HEK293T (cell line): ENCODE measurements at regions not wholly inside any gene's neighbourhood (a gene's known extent, or its start where the extent isn't known, plus 50 kb on each side); places are given as distances from the start of the nearest gene placed in this dataset.

Experiments used
- BHLHE40 ChIP-seq: fragments of 450-650 bp; IDR thresholded peaks from 2 replicates; pipeline ENCODE4 v1.6.1; 2016; ENCODE audit warnings: mild to moderate bottlenecking, moderate library complexity, borderline replicate concordance
- CTBP1 ChIP-seq: fragments of 450-650 bp; IDR thresholded peaks from 2 replicates; pipeline ENCODE4 v1.6.1; 2016; ENCODE audit warnings: borderline replicate concordance
- FOXA1 ChIP-seq: fragments of 450-650 bp; IDR thresholded peaks from 2 replicates; pipeline ENCODE4 v1.6.1; 2016; ENCODE audit warnings: mild to moderate bottlenecking
- FOXK2 ChIP-seq: fragments of 450-650 bp; IDR thresholded peaks from 2 replicates; pipeline ENCODE4 v1.6.1; 2016; ENCODE audit warnings: mild to moderate bottlenecking
- FOXM1 ChIP-seq: fragments of 450-650 bp; IDR thresholded peaks from 2 replicates; pipeline ENCODE4 v1.6.1; 2017; ENCODE audit warnings: mild to moderate bottlenecking, borderline replicate concordance
- HDGF ChIP-seq: fragments of 450-650 bp; IDR thresholded peaks from 2 replicates; pipeline ENCODE4 v1.6.1; 2017; ENCODE audit warnings: antibody characterized with exemption, borderline replicate concordance
- LEF1 ChIP-seq: fragments of 450-650 bp; IDR thresholded peaks from 2 replicates; pipeline ENCODE4 v1.6.1; 2017; ENCODE audit warnings: mild to moderate bottlenecking, borderline replicate concordance
- NFRKB ChIP-seq: fragments of 450-650 bp; IDR thresholded peaks from 2 replicates; pipeline ENCODE4 v1.6.1; 2016; ENCODE audit warnings: mild to moderate bottlenecking, moderate library complexity
- PKNOX1 ChIP-seq: fragments of 450-650 bp; IDR thresholded peaks from 2 replicates; pipeline ENCODE4 v1.6.1; 2016
- SP1 ChIP-seq: fragments of 450-650 bp; IDR thresholded peaks from 2 replicates; pipeline ENCODE4 v1.6.1; 2017
- SUZ12 ChIP-seq: fragments of 450-650 bp; IDR thresholded peaks from 2 replicates; pipeline ENCODE4 v1.6.1; 2016; ENCODE audit warnings: mild to moderate bottlenecking
- TARDBP ChIP-seq: fragments of 450-650 bp; IDR thresholded peaks from 2 replicates; pipeline ENCODE4 v1.6.1; 2016
- ZNF384 ChIP-seq: fragments of 450-650 bp; IDR thresholded peaks from 2 replicates; pipeline ENCODE4 v1.6.1; 2016

- TF ChIP-seq FOXM1, result no peak
- TF ChIP-seq FOXA1, result no peak
- no peak for TF ChIP-seq BHLHE40
- TF ChIP-seq ZNF384, result no peak
- TF ChIP-seq LEF1, result no peak
- no peak for TF ChIP-seq NFRKB
- no peak for TF ChIP-seq TARDBP
- no peak for TF ChIP-seq PKNOX1
- TF ChIP-seq SP1, result no peak
- no peak for TF ChIP-seq FOXK2
- no peak for TF ChIP-seq HDGF
- TF ChIP-seq SUZ12, result no peak
- no peak for TF ChIP-seq CTBP1
These were observed 52.6 kb upstream of the ADA2 start for GRCh38 chr22:17271711-17272451.
